Hematopoietic multipotent progenitor cell treated with erythropoietin and hydrocortisone succinate and interleukin-3 and kit ligand, for 15 days (in vitro differentiated cells): ENCODE measurements at regions not wholly inside any gene's neighbourhood (a gene's known extent, or its start where the extent isn't known, plus 50 kb on each side); places are given as distances from the start of the nearest gene placed in this dataset.

Experiments
- DNase-seq: peaks from one replicate; pipeline ENCODE4 v3.0.0-alpha.2; 2015; ENCODE audit warnings: low spot score

GRCh38 chr11:16440136-16440535 is 83.8 kb upstream of the SOX6 start:
- no peak for DNase-seq

- DNase-seq, result no peak
These were observed 77.7 kb upstream of the SOX6 start for GRCh38 chr11:16434036-16434435.

- DNase-seq, result no peak
These were observed 74.3 kb upstream of the SOX6 start for GRCh38 chr11:16430674-16431073.

GRCh38 chr11:16421826-16422225 is 65.5 kb upstream of the SOX6 start:
- DNase-seq, result peak; percentile 26

- no peak for DNase-seq
These were observed 62.2 kb upstream of the SOX6 start for GRCh38 chr11:16418428-16419097.

- no peak for DNase-seq
These were observed 56.3 kb upstream of the SOX6 start for GRCh38 chr11:16412525-16413172.

- DNase-seq, result no peak
These were observed 54.1 kb upstream of the SOX6 start for GRCh38 chr11:16410479-16410878.

GRCh38 chr11:16408619-16409018 is 52.3 kb upstream of the SOX6 start:
- DNase-seq, result no peak

- DNase-seq, result no peak
These were observed 49.9 kb upstream of the SOX6 start for GRCh38 chr11:16406226-16406625.
